Superior temporal gyrus (tissue), 1 donor: ENCODE measurements at regions not wholly inside any gene's neighbourhood (a gene's known extent, or its start where the extent isn't known, plus 50 kb on each side); places are given as distances from the start of the nearest gene placed in this dataset.
"Not testable (repeated sequence)": the region's sequence is repeated elsewhere in the genome, so short reads cannot be mapped to it uniquely, and the experiment has no call there.

Experiments
- DNase-seq: peaks from one replicate; pipeline ENCODE4 v3.0.0-alpha.2; 2016; ENCODE audit errors: extremely low spot score

- DNase-seq, result peak; percentile 74
Measured at GRCh38 chr3:61381745-61382392, 130.6 kb upstream of the FHIT start.

- DNase-seq, result no peak
Measured at GRCh38 chr3:61387817-61388216, 136.6 kb upstream of the FHIT start.

- not testable (repeated sequence) for DNase-seq
Measured at GRCh38 chr3:61393480-61393947, 142.3 kb upstream of the FHIT start.

GRCh38 chr3:61401359-61401758, 150.1 kb upstream of the FHIT start:
- DNase-seq, result no peak

GRCh38 chr3:61407397-61407796, 154.0 kb upstream of the PTPRG start:
- no peak for DNase-seq

- DNase-seq, result no peak
Measured at GRCh38 chr3:61409638-61410037, 151.7 kb upstream of the PTPRG start.

- not testable (repeated sequence) for DNase-seq
Measured at GRCh38 chr3:61410358-61410757, 151.0 kb upstream of the PTPRG start.

- no peak for DNase-seq
Measured at GRCh38 chr3:61411009-61411662, 150.2 kb upstream of the PTPRG start.

- DNase-seq, result no peak
Measured at GRCh38 chr3:61414456-61414855, 146.9 kb upstream of the PTPRG start.

- DNase-seq, result no peak
Measured at GRCh38 chr3:61415201-61415600, 146.2 kb upstream of the PTPRG start.

- DNase-seq, result no peak
Measured at GRCh38 chr3:61416618-61417017, 144.8 kb upstream of the PTPRG start.

- DNase-seq, result no peak
Measured at GRCh38 chr3:61417352-61417751, 144.0 kb upstream of the PTPRG start.

- DNase-seq, result no peak
Measured at GRCh38 chr3:61420136-61420759, 141.1 kb upstream of the PTPRG start.

- peak; percentile 14 for DNase-seq
Measured at GRCh38 chr3:61422945-61423673, 138.3 kb upstream of the PTPRG start.

GRCh38 chr3:61425356-61425755, 136.0 kb upstream of the PTPRG start:
- no peak for DNase-seq

GRCh38 chr3:61429106-61429505, 132.3 kb upstream of the PTPRG start:
- DNase-seq, result no peak

GRCh38 chr3:61434901-61435300, 126.5 kb upstream of the PTPRG start:
- not testable (repeated sequence) for DNase-seq

GRCh38 chr3:61435361-61435760, 126.0 kb upstream of the PTPRG start:
- not testable (repeated sequence) for DNase-seq

- DNase-seq, result no peak
Measured at GRCh38 chr3:61438253-61439121, 122.9 kb upstream of the PTPRG start.

- DNase-seq, result no peak
Measured at GRCh38 chr3:61439122-61439458, 122.3 kb upstream of the PTPRG start.

- no peak for DNase-seq
Measured at GRCh38 chr3:61442696-61443095, 118.7 kb upstream of the PTPRG start.
